ENCODE measurements at regions not wholly inside any gene's neighbourhood (a gene's known extent, or its start where the extent isn't known, plus 50 kb on each side); places are given as distances from the start of the nearest gene placed in this dataset.

DNA sequence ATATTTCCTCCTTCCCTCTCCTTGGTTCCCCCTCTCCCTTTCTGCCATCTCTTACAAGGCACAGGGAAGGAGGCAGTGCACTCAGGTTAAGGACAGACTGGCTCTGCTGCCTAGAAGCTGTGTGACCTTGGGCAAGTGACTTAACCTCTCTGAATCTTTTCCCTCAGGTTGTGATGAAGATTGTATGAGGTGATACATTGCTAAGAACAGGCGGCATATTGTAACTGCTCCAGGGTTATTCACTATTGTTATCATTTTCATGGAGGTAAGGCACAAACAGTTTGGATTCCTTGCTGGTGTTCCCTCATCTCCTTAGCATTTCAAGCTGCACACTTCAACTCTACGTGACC, 126.6 kb upstream of the CXCR4 start:
- TF ChIP-seq CTCF (IDR thresholded peaks at IDR 0.05) = no peak
- TF ChIP-seq REST (IDR thresholded peaks at IDR 0.05; ENCODE audit: insufficient read depth in 1 of 2, low read depth in 2 of 2, low read length in 1 of 2) = no peak
